Kasumi-1 (cell line): ENCODE measurements at regions not wholly inside any gene's neighbourhood (a gene's known extent, or its start where the extent isn't known, plus 50 kb on each side); places are given as distances from the start of the nearest gene placed in this dataset.

ENCODE experiments used
- DNase-seq, 2 experiments: peaks; one replicate each; lab custom pipeline; 2025; lab: John Stamatoyannopoulos, UW

DNA sequence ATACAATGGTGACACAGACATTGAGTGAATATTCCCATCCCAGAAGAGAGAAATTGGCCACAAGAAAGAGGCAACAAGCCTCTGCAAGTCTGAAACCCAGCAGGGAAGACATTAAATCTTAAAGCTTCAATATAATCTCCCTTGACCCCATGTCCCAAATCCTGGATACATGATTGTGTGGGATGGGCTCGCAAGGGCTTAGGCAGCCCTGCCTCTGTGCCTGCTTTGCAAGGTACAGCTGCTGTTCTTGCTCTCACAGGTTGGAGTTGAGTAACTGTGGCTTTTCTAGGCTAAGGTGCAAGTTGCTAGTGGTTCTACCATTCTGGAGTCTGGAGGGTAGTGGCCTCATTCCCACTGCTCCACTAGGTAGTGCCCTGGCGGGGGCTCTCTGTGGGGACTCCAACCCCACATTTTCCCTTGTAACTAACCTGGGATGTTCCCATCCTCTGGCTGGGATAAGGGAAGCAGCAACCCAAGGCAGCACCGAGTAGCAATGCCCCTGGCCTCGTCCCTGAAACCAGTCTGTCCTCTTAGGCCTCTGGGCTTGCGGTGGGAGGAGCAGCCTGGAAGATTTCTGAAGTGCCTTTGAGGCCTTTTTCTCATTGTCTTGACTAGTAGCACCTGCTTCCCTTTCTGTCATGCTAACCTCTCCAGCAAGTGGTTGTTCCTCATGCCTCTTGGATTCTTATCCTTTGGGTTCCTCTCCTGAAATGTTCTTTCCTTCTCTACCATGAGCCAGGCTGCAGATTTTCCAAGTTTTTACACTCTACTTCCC is 90.0 kb downstream of the FAM174B start:
- no peak for DNase-seq

DNA sequence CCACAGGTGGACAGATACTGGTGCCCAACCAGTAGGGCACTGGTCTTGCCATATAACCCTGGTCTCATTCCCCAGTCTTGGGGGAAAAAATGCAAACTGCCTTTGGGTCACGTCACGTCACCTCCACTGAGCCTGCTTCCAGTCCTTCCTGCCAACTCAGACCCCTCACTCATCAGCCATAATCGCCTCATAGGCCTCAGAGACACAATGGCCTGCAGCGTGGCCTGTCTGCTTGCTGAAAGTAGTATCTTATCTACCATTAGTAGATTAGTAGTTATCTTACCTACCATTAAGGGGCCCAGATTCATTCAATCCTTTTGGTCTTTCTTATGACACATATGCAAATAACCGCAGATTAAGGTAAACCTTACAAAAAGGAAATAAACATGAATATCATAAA is 93.8 kb downstream of the FAM174B start:
- no peak for DNase-seq

DNA sequence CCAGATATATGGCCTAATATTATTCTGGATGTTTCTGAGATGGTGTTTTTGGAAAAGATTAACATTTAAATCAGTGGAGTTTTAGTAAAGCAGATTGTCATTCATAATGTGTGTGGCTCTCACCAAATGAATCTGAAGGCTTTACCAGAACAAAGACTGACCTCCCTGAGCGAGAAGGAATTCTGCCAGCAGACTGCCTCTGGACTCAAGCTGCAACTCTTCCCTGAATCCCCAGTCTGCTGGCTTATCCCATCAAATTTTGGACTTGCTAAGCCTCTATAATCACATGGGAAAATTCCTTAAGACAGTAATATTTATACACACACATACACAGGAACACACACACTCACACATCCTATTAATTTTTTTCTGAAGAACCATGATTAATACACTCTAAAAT is 102.3 kb downstream of the FAM174B start:
- no peak for DNase-seq

DNA sequence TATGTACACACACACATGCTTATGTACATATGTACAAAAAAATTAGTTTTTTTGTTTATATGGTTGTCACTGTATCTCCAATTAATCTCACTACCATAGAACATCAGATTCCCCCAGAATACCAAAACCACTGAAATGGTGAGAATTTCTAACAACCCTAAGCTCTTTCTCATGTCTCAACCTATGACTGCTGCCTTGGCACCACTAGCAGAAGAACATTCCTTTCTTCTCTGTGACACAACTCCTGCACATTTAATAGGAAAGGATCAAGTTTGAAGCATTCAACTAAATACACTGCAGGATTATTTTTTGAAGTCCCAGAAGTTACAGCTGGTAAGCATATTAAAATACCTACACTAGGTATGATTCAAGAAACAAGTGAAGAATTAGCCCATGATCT is 109.6 kb downstream of the FAM174B start:
- DNase-seq, result no peak

DNA sequence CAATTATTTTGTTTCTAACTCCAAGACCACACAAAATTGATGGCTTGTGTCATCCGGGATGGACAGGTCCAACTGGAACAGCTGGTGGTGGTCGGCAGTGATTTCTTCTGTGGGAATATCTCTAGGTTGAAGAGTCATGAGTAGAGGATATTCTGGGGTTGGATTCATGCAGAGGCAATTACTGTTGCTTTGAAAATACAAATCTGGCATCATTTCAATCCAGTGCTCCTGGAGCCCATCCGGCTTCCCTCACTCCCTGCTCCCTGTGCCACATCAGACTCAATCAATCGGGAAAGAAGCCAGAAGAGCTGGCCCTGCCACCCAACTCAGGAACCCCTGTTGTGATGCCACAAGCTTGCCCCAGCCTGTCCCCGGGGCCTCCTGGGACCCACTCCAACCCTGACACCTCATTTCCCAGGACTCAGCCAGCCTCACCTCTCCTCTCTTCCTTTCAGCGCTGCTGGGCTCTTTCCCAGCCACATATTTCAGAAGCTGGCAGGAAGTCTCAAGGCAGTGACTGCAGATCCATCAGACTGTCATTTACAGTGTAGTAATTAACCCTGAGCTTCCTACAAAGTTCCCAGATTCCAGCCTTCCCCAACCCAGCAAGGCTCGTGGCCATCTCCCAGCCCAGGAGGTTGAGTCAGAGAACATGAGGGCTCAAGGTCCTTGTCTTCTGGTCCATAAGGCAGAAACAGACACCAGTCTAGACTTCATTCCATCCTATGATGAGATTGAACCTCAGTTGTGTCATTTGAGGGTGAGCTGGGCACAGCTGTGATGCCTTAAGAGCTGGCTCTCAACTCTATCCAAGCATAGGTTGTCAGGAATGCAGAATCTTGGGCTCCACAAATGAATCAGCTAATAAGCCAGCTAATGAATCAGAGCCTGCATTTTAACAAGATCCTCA is 114.0 kb downstream of the FAM174B start:
- DNase-seq, result no peak

DNA sequence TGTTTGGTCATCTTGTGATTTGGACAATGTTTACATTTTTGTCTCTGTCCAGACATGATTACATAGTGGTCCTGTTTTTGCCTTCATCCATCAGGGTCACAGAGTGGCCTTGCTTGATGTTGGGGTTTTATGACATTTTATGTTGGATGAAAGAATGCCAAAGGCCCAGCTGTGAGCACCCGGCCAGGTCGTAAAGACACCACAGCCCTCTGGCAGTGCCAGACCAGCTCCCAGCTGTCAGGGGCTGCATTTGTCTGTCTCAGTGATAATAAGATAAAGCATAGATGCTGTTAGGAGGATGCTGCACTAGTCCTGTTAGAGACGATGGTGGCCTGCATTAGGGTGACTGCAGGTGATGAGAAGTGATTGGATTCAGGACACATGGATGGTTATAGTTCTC is 117.5 kb downstream of the FAM174B start:
- no peak for DNase-seq

- no peak for DNase-seq
These were observed 122.3 kb downstream of the FAM174B start for GRCh38 chr15:92533298-92533697.

DNA sequence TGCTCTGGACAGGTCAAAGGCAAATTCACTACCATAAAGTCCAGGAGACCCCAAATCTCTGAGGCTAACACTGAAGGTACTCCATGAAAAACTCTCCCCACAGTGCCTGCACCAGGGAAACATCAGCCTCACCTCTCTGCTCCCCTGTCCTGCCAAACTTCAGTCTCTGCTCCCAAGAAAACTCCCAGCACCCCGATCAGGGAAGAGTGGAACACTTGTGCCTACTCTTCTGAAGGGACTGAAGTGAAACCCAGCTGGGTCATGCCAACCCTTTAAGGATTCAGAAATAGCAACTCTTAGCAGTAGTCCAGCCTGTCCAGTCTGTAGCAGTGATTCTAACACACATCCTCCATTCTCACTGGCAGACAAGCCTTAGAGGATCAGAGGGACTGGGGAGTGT is 124.2 kb downstream of the FAM174B start:
- DNase-seq, result no peak

GRCh38 chr15:92528736-92529135 is 126.8 kb downstream of the FAM174B start:
- DNase-seq, result no peak

GRCh38 chr15:92527197-92527596 is 128.4 kb downstream of the FAM174B start:
- no peak for DNase-seq

GRCh38 chr15:92525758-92526245 is 129.8 kb downstream of the FAM174B start:
- no peak for DNase-seq

- DNase-seq, result no peak
These were observed 130.6 kb downstream of the FAM174B start for GRCh38 chr15:92524874-92525565.

DNA sequence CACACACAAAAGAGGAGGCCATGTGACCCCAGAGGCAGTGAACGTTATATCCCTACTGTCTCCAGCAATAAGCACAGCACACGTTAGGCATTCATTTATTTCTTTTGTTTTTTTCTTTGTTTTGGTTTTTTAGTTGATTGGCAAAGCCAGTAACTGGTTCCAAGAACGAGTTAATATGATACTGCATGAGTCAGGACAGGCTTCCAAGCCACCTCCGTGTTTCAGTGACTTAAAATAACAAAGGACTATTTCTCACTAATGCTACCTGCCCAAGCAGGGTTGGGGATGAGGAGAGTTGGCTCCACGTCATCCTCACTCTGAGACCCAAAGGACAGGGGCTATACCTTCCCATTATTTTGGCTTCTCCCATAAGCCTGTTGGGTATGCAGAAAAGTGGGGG is 130.5 kb downstream of the ST8SIA2 start:
- no peak for DNase-seq

GRCh38 chr15:92523176-92523575 is 129.5 kb downstream of the ST8SIA2 start:
- no peak for DNase-seq

GRCh38 chr15:92521624-92522008 is 127.9 kb downstream of the ST8SIA2 start:
- peak; percentile 18 to 51 for DNase-seq

GRCh38 chr15:92520914-92521623 is 127.4 kb downstream of the ST8SIA2 start:
- no peak for DNase-seq

- no peak for DNase-seq
These were observed 126.0 kb downstream of the ST8SIA2 start for GRCh38 chr15:92519709-92520108.
